H54 (cell line): ENCODE measurements at regions not wholly inside any gene's neighbourhood (a gene's known extent, or its start where the extent isn't known, plus 50 kb on each side); places are given as distances from the start of the nearest gene placed in this dataset.
"Not testable (repeated sequence)": the region's sequence is repeated elsewhere in the genome, so short reads cannot be mapped to it uniquely, and the experiment has no call there.

ENCODE experiments used
- DNase-seq: peaks from one replicate; pipeline ENCODE4 v3.0.0; 2011; ENCODE audit warnings: low spot score, mixed read lengths; ENCODE audit not compliant: insufficient read length
- FAIRE-seq: peaks from 3 replicates; lab custom pipeline; 2011; peaks lifted over from hg19 to GRCh38; lab: Jason Lieb, UNC
- POLR2A ChIP-seq: IDR thresholded peaks from 2 replicates; pipeline ENCODE4 v1.6.1; 2011; ENCODE audit warnings: low read depth, mild to moderate bottlenecking, low read length

DNA sequence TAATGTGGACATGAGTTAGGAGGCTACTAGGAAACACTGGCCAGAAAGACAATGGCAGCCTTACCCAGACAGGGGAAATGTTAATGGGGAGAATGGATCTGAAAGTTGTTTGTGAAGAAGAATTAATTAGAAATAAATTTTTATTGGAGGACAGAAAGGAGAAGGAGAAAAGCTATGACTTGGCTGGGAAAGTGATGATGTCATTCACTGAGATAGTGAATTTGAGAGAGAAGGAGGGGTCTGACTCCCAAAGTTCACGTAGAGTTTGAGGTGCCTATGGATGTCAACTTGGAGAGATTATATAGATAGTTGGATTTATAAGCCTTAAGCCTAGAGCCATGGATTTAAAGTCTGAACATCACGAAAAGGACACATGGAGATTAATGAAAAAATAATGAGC, 144.6 kb upstream of the ZNF521 start:
- TF ChIP-seq POLR2A: no peak
- FAIRE-seq (no peak), DNase-seq (no peak)

DNA sequence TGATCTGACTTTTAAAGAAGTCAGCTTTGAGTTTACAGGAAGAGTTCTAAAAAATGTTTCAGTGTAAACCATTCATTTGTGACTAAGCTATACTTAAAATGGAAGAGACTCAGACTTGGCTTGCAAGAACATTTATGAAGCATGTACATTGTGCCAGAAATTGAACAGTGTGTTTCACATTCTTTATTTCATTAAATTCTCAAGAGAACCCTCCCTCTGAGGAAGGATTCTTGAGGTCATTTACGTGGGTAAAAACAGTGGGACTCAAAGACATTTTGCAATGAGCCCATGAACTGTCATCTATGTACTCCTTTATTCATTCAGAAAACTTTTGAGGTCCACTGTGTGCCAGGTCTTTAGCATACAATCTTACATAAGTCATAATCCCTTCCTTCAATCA, 143.6 kb upstream of the ZNF521 start:
- FAIRE-seq (no peak), DNase-seq (no peak)
- TF ChIP-seq POLR2A: no peak

DNA sequence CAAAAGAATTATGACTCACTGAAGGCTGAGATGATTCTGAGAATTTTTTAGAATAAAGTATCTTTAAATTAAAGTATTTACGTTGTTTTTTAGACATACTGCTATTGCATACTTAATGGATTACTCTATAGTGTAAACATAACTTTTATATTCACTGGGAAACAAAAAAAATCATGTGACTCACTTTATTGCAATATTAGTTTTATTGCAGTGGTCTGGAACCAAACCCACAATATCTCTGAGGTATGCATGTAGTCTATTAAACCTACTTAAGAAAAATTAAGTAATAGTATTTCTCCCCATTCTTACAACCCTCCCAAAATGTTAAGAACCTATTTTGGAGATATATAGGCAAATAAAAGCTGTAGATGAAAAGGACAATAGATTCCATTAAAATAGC, 142.9 kb upstream of the ZNF521 start:
- FAIRE-seq (no peak), DNase-seq (no peak)
- no peak for TF ChIP-seq POLR2A

DNA sequence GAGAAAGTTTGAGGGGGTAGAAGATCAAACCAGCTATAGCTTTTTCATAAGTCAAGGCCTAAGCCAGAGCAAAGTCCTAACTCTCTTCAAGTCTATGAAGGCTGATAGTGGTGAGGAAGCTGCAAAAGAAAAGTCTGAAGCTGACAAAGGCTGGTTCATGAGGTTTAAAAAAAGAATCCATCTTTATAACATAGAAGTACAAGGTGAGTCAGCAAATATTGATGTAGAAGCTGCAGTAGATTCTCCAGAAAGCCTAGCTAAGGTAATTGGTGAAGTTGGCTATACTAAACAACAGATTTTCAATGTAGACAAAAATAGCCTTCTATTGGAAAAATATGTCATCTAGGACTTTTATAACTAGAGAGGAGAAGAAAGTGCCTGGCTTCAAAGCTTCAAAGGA, 141.4 kb upstream of the ZNF521 start:
- FAIRE-seq (no peak), DNase-seq (no peak)
- no peak for TF ChIP-seq POLR2A

DNA sequence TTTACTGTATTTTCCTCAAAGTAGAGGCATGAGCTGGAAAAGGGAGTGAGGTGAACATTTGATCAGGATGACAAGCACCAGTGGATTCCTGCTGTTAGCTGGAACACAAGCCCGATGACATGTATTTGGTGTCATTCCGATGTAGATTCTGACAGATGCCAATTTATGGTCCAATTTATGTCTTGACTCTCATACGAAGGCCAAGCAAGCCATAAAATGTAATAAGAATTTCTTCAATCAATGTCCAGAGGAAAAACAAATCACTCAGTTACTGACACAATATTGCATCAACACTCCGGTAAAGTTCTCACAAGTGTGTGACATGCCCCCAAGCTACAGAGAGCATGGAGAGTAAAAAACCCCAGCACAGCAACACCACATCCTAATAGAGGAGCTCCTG, 138.3 kb upstream of the ZNF521 start:
- TF ChIP-seq POLR2A: no peak
- DNase-seq: no peak
- no peak for FAIRE-seq

DNA sequence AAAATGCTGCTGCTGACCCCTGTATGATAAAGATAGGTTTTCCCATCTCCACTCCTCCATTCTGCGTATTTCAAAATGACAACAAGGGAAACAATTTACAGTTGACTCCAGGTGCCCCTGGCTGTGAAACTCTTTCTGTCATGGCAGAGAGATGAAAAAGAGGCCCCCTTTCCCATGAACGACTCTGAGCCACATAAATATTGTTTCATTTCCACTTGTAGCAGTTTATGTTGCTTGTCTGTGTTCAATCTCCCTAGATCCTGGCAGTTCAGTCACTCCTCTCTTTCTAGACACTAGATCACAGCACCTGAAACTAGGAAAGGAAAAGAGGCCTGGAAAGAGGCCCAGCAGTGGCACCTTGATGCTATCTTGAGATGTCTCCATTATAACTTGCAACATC, 121.0 kb upstream of the ZNF521 start:
- FAIRE-seq (no peak), DNase-seq (no peak)
- no peak for TF ChIP-seq POLR2A

DNA sequence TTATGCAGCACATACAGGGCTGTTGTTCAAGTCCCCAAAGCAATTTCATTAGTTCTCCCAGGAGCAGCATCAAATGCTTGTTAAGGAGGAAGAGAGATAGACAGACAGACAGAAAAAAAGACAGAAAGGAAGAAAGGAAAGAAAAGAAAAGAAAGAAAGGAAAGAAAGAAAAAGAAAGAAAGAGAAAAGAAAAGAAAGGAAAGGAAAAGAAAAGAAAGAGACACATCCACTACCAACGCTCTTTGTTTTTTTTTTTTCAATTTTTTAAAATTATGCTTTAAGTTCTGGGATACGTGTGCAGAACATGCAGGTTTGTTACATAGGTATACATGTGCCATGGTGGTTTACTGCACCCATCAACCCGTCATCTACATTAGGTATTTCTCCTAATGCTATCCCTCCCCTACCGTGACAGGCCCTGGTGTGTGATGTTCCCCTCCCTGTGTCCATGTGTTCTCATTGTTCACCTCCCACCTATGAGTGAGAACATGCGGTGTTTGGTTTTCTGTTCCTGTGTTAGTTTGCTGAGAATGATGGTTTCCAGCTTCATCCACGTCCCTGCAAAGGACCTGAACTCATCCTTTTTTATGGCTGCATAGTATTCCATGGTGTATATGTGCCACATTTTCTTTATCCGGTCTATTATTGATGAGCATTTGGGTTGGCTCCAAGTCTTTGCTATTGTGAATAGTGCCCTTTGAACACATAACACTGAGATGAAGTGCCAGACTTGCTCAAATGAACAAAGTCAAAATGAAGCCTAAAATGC, 119.0 kb upstream of the ZNF521 start:
- not testable (repeated sequence) for DNase-seq, FAIRE-seq

DNA sequence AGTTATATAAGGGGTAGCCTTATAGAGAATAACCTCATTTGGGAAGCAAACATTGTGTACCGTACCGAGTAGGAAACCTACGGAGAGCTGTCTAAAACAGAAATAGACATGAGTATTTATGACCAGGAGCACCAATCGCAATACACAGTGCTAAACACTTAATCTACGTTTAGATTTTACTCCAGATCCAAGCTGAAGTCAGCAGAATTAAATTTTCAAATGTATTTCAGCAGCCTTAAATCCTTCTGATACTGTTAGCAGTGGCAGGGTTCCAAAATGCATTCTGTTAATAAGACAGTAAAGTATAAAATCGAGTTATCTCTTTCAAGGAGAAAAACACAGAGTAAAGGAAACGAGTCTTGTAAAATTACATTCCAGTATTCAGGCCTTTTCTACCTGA, 118.1 kb upstream of the ZNF521 start:
- no peak for DNase-seq
- TF ChIP-seq POLR2A: no peak
- no peak for FAIRE-seq

DNA sequence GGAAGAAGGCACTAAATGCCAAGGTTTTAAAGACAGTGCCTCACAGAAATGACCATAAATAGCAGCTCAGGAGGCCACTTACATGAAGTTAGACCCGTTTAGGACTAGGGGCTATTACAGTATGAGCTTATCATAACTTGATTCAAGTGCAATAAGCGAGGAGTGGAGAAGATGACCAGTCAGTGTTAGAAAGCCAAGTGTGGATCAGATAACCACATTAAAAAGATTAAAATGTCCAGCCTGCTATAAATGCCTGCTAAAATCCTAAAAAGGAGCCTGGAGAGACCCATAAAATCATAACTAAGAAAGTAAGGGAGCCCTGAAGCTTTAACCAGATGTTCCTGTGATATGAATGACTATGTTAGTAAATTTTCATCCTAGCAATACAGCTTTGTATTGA, 117.5 kb upstream of the ZNF521 start:
- FAIRE-seq (no peak), DNase-seq (no peak)
- TF ChIP-seq POLR2A: no peak

DNA sequence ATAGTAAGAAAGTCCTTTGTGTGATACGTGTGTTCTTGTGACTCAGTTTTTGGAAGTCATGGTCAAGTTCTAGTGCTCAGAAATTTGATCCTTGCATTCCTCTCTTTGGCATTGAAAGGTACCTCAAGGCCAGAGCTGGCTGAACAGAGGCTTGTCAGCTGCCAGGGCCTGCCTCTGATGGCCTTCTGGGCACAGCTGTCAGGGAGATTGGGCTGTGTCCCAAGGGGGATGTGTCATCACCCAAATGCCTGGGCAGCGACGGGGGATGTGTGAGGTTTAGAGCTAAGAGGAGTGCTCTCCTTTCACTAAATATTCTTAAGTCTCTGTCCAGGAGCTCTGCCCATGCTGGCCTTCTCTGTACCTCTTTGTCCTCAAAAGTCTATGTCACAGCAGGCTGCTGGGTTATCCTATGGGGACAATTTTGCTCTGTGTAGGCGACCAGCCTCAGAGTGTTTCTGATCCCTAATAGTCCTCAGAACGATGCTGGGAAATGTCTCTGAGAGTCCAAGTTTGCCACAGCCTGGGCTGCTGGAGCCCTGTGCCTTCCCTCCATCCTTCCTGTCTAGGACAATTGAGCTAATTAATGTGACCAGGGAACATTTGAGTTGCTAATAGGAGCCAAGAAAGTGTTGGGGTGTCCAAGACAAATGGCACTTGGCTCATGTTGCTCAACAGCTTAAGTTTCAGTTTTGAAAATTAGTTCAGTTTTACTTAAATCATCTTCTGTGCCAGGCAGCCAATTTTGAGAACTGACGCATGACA, 115.4 kb upstream of the ZNF521 start:
- DNase-seq: no peak
- FAIRE-seq: no peak

DNA sequence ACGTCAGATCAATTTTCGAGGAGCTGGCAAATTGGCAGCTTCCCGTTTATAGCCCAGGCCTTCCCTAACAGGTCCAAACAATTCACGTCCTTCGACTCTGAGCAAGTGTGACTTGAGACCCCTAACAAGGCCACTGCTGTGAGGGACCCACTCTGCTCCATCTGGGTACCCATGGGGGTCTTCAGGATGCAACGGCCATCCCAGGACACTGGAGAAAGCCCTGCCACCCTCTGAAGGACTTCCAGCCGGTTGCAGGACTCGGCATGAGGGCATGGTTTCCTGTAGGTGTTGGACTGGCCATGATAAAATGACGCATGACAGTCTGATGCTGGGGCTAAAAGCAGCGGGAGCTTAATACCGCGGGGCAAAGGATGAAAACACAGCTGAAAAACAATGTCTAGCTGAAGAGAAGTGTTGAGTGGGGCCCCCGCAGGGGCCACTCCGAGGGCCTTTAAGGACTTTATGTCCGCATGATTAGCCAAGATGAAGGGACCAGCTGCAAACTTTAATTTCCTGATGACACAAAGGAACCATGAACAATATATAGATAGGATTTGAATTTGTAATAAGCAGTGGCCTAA, 113.3 kb upstream of the ZNF521 start:
- FAIRE-seq (no peak), DNase-seq (no peak)
- TF ChIP-seq POLR2A: no peak

More for the DNA sequence above, 115.4 kb upstream of the ZNF521 start:
- no peak for TF ChIP-seq POLR2A

DNA sequence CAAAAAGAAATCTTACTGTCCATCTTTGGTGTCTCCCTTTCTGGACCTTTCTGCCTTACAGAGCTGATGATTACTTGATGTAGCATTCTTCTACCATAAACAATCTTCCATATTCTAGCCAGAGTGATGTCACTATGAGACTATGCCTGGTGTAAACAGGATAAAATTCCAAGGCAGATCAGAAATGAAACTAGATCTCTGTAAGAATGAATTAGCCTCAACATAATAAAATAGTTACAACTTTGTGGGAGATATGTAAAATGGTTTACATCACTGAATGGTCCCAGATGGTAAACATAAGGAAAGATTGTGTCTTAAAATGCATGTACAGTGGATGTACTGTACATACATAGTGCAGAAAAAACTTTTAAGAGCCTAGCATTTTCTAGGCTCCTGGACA, 112.3 kb upstream of the ZNF521 start:
- TF ChIP-seq POLR2A: no peak
- FAIRE-seq (no peak), DNase-seq (no peak)

DNA sequence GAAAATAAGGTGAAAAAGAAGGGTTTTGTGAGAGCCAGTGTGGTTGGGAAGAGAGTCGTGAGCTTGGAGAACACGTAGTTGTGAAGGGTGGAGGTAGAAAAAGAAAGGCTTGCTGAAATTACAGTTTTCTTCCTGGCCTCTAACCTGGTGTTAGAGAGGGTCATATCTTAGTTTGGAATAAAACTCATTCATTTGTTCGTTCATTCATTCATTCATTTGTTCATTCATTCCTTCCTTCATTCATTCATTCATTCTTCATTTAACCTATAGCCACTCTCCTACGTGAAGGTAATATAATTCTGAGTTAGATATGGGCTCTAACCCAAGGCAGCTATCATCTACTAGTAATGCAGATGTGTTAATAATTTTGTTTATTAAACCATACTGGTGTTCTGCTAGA, 111.8 kb upstream of the ZNF521 start:
- DNase-seq: no peak
- no peak for FAIRE-seq
- no peak for TF ChIP-seq POLR2A

DNA sequence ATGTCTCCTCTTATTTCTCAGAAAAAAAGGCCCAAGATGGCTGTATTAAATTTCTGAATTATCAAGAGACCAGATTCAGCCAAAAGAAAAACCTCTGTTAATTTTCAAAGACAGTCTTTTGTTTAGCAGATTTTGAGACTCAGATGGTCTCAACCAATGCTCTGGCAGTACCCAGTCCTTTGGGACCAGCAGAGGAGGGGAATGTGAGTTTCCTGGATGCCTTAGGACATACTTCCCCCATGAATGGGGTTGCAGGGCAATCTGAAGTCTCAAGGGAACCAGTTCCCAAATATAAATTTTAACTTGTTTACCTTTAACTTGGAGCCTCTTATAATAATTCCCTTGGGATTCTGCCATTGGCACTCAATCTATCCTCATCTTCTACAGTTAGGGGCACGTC, 107.8 kb upstream of the ZNF521 start:
- no peak for TF ChIP-seq POLR2A
- FAIRE-seq (no peak), DNase-seq (no peak)
